SU-DHL-6 (cell line): ENCODE measurements at regions not wholly inside any gene's neighbourhood (a gene's known extent, or its start where the extent isn't known, plus 50 kb on each side); places are given as distances from the start of the nearest gene placed in this dataset.
"Not testable (repeated sequence)": the region's sequence is repeated elsewhere in the genome, so short reads cannot be mapped to it uniquely, and the experiment has no call there.

Experiments
- CTCF ChIP-seq: fragments of 200-600 bp; sonication (generic); IDR thresholded peaks from one replicate; pipeline ENCODE4 v1.5.1; 2017; ENCODE audit warnings: antibody characterized with exemption, mild to moderate bottlenecking, low read length, moderate library complexity; ENCODE audit not compliant: insufficient read depth, poor library complexity, severe bottlenecking
- EZH2phosphoT487 ChIP-seq: fragments of 200-600 bp; sonication (generic), shearing (Covaris generic); conservative IDR thresholded peaks from 2 replicates; pipeline ENCODE4 v1.6.1; 2018; ENCODE audit warnings: mild to moderate bottlenecking, antibody characterized with exemption, low read length, moderate library complexity, mixed read lengths

GRCh38 chr3:139127629-139128028, 82.9 kb upstream of the PRR23C start:
- TF ChIP-seq CTCF, EZH2phosphoT487: not testable (repeated sequence)
